OCI-LY1 (cell line): ENCODE measurements at regions not wholly inside any gene's neighbourhood (a gene's known extent, or its start where the extent isn't known, plus 50 kb on each side); places are given as distances from the start of the nearest gene placed in this dataset.

Experiments
- H2AFZ ChIP-seq: fragments of 200-600 bp; sonication (generic), shearing (Covaris generic); 2 replicates; pipeline ENCODE4 v1.6.0; 2014; ENCODE audit warnings: antibody characterized with exemption, mild to moderate bottlenecking, low read length
- H3F3A ChIP-seq: fragments of 200-600 bp; sonication (generic), shearing (Covaris generic); 2 replicates; pipeline ENCODE4 v1.6.0; 2014; ENCODE audit warnings: mild to moderate bottlenecking, antibody characterized with exemption, low read length, moderate library complexity; ENCODE audit not compliant: insufficient read depth
- H3K27ac ChIP-seq: fragments of 200-600 bp; sonication (generic); 2 replicates; pipeline ENCODE4 v1.5.1; 2014; ENCODE audit warnings: low read length, mixed run types, mild to moderate bottlenecking, low read depth; ENCODE audit not compliant: poor library complexity, severe bottlenecking
- H3K27me3 ChIP-seq: fragments of 200-600 bp; sonication (generic); 2 replicates; pipeline ENCODE4 v1.6.0; 2014; ENCODE audit warnings: antibody characterized with exemption, mild to moderate bottlenecking, low read length, moderate library complexity; ENCODE audit not compliant: insufficient read depth
- H3K36me3 ChIP-seq: fragments of 200-600 bp; sonication (generic); 2 replicates; pipeline ENCODE4 v1.6.1; 2014; ENCODE audit warnings: mild to moderate bottlenecking, antibody characterized with exemption, low read length, moderate library complexity, mixed read lengths; ENCODE audit not compliant: insufficient read depth
- H3K4me1 ChIP-seq: fragments of 200-600 bp; sonication (generic); 2 replicates; pipeline ENCODE4 v1.5.1; 2014; ENCODE audit warnings: mild to moderate bottlenecking, low read length, moderate library complexity; ENCODE audit not compliant: insufficient read depth, severe bottlenecking
- H3K4me2 ChIP-seq: fragments of 200-600 bp; sonication (generic), shearing (Covaris generic); 2 replicates; pipeline ENCODE4 v1.6.1; 2014; ENCODE audit warnings: low read length
- H3K4me3 ChIP-seq: fragments of 200-600 bp; sonication (generic); 2 replicates; pipeline ENCODE4 v1.5.1; 2014; ENCODE audit warnings: low read length, low read depth, mild to moderate bottlenecking, mixed read lengths; ENCODE audit not compliant: poor library complexity, severe bottlenecking
- H3K79me2 ChIP-seq: fragments of 200-600 bp; shearing (Covaris generic); 2 replicates; pipeline ENCODE4 v1.6.1; 2016; ENCODE audit warnings: mixed run types, low read length, mixed read lengths; ENCODE audit not compliant: insufficient read depth
- H3K9ac ChIP-seq: fragments of 200-600 bp; sonication (generic), shearing (Covaris generic); 2 replicates; pipeline ENCODE4 v1.6.1; 2014; ENCODE audit warnings: mild to moderate bottlenecking, low read length, mixed read lengths
- H3K9me2 ChIP-seq: fragments of 200-600 bp; sonication (generic), shearing (Covaris generic); 2 replicates; pipeline ENCODE4 v1.6.1; 2014; ENCODE audit warnings: low read depth, mild to moderate bottlenecking, low read length, mixed read lengths
- H3K9me3 ChIP-seq: fragments of 200-600 bp; shearing (Covaris generic); 2 replicates; pipeline ENCODE4 v1.6.1; 2014; ENCODE audit warnings: low read length, mixed read lengths
- H4K20me1 ChIP-seq: fragments of 200-600 bp; sonication (generic), shearing (Covaris generic); 2 replicates; pipeline ENCODE4 v1.6.0; 2016; ENCODE audit warnings: mild to moderate bottlenecking, low read length; ENCODE audit not compliant: insufficient read depth
- EZH2 ChIP-seq: fragments of 200-600 bp; sonication (generic), shearing (Covaris generic); IDR thresholded peaks from 2 replicates; pipeline ENCODE4 v1.8.0; 2017; ENCODE audit warnings: borderline replicate concordance, mixed run types, mild to moderate bottlenecking, antibody characterized with exemption, low read length, moderate library complexity, mixed read lengths
- TF ChIP-seq, protein P1 (sequence below): fragments of 200-600 bp; sonication (generic), shearing (Covaris generic); IDR thresholded peaks from 2 replicates; pipeline ENCODE4 v1.5.1; 2017; ENCODE audit warnings: mild to moderate bottlenecking, antibody characterized with exemption, low read length, moderate library complexity, mixed read lengths

DNA sequence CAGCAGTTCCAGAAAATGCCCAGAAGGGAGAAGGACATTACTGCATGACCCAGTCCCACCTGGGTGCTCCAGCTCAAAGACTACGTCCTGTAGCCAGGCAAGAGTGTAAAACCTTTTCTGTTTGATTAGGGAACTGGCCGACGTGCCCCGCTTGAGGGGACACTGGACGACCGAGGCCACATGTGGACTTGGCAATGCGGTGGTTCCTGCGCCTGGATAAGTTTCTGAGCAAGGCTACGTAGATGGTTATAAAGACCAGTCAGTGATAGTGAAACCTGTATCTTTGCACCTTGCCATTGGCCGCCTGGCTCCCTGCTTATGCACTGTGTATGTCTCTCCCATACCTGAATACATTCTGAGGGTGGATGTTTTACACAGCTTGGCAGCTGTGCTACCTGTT is 567.0 kb upstream of the CRIM1 start:
- H3F3A ChIP-seq = no peaks in the 10 kb centered on the region

DNA sequence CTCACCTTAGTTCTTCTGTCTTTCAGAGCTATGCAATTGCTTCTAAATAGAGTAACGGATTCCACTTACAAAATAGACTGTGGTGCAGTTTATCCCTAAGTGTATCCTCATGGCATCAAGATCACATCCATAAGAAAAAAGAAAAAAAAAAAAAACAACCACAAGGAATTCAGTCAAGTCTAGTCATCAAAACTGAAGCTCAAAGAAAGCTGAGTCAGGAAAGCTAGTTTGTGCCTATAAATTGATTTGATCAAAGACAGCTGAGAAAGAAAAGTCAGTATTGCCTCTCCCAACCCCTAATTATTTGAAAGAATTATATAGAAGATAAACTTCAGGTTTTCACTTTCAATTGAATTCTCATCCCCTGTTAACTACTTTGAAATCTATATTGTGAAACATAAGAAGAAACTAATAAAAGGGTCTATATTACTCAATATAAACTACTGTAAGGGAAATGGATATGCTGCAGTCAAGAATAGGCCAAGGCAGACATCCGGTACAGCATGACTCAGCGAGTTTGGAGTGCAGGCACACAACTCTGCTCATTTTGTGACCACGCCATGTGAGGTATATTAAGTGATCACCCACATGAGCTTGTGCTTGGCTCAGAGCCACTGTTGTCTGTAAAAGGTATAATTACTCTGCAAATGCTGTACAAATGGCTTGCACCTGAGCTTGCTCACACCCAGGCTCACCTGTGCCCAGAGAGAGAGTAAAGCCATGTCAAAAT is 568.1 kb upstream of the CRIM1 start:
- no peaks in the 10 kb centered on the region for H3K36me3 ChIP-seq
- no peaks in the 10 kb centered on the region for H3F3A ChIP-seq
- no peaks in the 10 kb centered on the region for H3K9me3 ChIP-seq

More for the DNA sequence above, 567.0 kb upstream of the CRIM1 start:
- Histone ChIP-seq H4K20me1 (no peaks in the 10 kb centered on the region), H3K79me2 (no peaks in the 10 kb centered on the region), H3K9me2 (no peaks in the 10 kb centered on the region), H3K36me3 (no peaks in the 10 kb centered on the region), H3K4me3 (no peak overlapping the region), H3K9me3 (no peaks in the 10 kb centered on the region; the same call in 1 of the 2 replicates), H3K4me2 (no peak overlapping the region), H3K9ac (no peak overlapping the region), H3K27ac (no peak overlapping the region), H3K27me3 (no peaks in the 10 kb centered on the region), H2AFZ (no peak overlapping the region), H3K4me1 (no peaks in the 10 kb centered on the region)
- TF ChIP-seq EZH2 = no peak
- TF ChIP-seq, protein P1, sequence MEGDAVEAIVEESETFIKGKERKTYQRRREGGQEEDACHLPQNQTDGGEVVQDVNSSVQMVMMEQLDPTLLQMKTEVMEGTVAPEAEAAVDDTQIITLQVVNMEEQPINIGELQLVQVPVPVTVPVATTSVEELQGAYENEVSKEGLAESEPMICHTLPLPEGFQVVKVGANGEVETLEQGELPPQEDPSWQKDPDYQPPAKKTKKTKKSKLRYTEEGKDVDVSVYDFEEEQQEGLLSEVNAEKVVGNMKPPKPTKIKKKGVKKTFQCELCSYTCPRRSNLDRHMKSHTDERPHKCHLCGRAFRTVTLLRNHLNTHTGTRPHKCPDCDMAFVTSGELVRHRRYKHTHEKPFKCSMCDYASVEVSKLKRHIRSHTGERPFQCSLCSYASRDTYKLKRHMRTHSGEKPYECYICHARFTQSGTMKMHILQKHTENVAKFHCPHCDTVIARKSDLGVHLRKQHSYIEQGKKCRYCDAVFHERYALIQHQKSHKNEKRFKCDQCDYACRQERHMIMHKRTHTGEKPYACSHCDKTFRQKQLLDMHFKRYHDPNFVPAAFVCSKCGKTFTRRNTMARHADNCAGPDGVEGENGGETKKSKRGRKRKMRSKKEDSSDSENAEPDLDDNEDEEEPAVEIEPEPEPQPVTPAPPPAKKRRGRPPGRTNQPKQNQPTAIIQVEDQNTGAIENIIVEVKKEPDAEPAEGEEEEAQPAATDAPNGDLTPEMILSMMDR = no peak

GRCh38 chr2:35785564-35785963 is 570.0 kb upstream of the CRIM1 start:
- H3K9ac ChIP-seq = no peak overlapping the region
- no peaks in the 10 kb centered on the region for H3K79me2 ChIP-seq
- H2AFZ ChIP-seq = no peak overlapping the region
- H3K4me2 ChIP-seq = no peak overlapping the region
- H3K4me3 ChIP-seq = no peak overlapping the region
- H3K9me2 ChIP-seq = no peaks in the 10 kb centered on the region
- no peaks in the 10 kb centered on the region for H3K27me3 ChIP-seq
- H4K20me1 ChIP-seq = no peaks in the 10 kb centered on the region
- no peak overlapping the region for H3K27ac ChIP-seq
- no peaks in the 10 kb centered on the region for H3F3A ChIP-seq
- no peaks in the 10 kb centered on the region for H3K4me1 ChIP-seq
- no peaks in the 10 kb centered on the region for H3K9me3 ChIP-seq
- TF ChIP-seq, protein P1 = no peak
- no peak for TF ChIP-seq EZH2
- no peaks in the 10 kb centered on the region for H3K36me3 ChIP-seq

More for the DNA sequence above, 568.1 kb upstream of the CRIM1 start:
- H4K20me1 ChIP-seq = no peaks in the 10 kb centered on the region
- H3K79me2 ChIP-seq = no peaks in the 10 kb centered on the region
- no peak for TF ChIP-seq EZH2
- TF ChIP-seq, protein P1 = no peak
- no peak overlapping the region for H3K4me2 ChIP-seq
- H3K9me2 ChIP-seq = no peaks in the 10 kb centered on the region
- no peak overlapping the region for H3K4me3 ChIP-seq
- H3K27ac ChIP-seq = no peak overlapping the region
- no peaks in the 10 kb centered on the region for H3K4me1 ChIP-seq
- no peak overlapping the region for H2AFZ ChIP-seq
- H3K9ac ChIP-seq = no peak overlapping the region
- H3K27me3 ChIP-seq = no peaks in the 10 kb centered on the region
